ENCODE measurements at regions not wholly inside any gene's neighbourhood (a gene's known extent, or its start where the extent isn't known, plus 50 kb on each side); places are given as distances from the start of the nearest gene placed in this dataset.

DNA sequence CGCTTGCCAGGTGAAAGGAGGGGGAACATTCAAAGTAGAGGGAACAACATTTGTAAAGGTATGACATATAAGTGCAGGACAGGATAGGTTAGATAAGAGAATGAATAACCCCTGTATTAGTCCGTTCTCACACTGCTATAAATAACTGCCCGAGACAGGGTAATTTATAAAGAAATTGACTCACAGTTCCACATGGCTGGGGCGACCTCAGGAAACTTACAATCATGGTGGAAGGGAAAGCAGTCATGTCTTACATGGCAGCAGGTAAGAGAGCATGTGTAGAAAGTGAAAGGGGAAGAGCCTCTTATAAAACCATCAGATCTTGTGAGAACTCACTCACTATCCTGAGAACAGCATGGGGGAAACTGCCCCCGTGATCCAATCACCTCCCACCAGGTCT is 223.8 kb downstream of the SOX9 start:
- no peak for DNase-seq

DNA sequence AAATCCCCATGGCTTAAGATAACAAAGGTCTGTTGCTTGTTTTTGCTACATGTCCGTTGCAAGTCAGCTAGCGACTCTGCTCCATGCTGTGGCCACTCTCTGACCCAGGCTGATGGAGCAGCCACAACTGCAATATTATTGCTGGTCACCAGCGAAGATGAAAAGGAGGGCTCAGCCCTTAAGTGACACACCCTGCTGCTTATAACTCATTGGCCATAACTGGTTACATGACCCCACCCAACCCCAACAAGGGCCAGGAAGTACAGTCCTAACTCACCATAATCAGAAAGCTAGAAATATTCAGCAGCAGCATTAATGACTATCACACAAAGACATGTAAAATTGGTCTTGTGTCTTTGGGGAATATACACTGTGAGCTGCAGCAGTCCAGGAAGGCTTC is 224.3 kb downstream of the SOX9 start:
- DNase-seq: no peak

DNA sequence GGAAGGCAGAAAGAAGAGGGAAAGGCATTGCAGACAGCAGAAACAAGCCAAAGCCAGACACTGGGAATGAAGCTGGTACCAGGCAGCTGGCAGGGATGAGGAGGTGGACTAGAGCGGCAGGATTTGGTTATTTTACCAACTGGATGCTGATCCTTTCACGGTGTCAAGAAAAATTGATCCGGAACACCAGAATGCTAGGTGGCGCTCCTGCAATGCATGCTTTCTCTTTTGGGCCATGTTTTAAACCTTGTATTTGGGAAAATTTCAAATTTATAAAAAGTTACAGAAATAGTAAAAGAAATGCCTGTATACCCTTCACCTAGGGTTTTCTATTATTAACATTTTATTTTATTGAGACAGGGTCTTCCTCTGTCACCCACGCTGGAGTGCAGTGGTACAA is 224.7 kb downstream of the SOX9 start:
- DNase-seq: no peak

DNA sequence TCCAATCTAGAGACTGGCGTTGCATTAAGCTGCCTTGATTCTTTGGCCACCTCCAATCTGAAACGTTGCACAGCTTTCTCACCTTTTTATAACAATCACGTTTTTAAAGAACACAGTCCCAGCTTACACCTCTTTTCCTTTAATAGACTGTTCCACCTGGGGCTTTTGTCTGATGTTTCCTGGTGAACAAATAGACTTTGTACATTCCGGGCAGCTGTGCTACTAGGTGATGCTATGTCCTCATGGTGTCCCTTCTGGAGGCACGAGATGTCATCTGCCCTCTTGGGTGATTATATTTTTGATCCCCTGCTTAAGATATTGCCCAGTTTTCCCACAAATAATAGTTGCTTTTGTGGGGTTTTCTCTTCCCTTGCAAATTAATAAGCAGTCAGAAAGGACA is 225.5 kb downstream of the SOX9 start:
- no peak for DNase-seq

DNA sequence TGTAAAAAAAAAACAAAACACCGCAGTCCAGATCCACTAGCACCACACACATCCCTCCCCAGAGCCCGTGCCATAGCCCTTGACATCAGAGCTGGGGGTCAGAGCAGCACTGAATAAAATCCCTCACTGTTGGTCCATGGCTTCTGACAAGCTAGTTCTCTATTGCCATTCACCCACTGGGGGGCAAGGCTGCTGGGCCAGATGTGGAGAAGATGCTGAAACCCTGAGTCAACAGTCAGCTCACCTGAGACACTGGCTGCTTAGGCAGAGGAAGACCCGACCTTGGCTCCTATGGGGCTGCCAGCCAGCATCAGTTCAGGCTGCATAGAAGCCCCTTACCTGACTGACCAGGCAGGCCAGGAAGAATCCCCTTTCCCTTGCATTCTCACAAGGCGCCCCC is 228.2 kb downstream of the SOX9 start:
- no peak for DNase-seq

DNA sequence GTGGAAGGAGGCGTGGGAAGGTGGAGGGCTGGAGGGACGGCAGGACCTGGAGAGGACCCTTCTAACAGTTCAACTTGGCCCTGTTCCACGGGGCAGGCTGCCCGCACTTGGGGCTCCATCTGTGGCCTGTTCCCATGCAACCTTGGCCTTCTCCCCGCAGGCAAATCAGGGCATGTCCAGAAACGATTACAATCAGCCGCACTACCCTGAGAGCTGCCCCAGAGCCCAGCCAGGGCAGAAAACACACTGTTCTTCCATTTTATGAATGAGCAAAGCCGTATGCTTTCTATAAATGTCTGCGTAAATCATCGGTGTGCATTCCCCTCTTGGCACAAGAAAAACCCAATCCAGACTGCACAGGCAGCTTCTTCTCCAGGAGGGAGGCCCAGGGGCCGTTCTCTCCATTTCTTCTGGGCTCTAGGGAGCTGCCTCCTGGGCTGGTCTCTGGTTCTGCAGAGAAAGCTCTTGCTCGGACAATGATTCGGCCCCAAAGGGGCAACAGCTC is 228.7 kb downstream of the SOX9 start:
- DNase-seq: no peak

DNA sequence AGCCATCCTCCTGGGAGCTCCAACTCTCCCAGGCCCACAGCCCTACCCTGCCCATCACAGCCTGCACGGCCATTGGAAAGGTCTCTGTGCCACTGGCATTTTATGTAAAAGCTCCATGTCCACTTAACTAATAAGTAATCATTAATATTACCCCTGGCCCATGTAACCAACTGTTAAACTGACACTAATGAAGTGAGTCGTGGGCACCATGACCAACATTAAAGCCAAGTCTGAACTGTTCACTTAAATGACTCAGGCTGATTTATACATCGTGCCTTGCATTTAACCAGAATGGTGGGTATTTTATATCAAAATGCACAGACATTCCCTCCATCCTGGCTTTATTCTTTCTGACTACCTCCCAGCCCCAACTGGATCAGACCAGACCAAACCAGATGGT is 229.3 kb downstream of the SOX9 start:
- DNase-seq: no peak

DNA sequence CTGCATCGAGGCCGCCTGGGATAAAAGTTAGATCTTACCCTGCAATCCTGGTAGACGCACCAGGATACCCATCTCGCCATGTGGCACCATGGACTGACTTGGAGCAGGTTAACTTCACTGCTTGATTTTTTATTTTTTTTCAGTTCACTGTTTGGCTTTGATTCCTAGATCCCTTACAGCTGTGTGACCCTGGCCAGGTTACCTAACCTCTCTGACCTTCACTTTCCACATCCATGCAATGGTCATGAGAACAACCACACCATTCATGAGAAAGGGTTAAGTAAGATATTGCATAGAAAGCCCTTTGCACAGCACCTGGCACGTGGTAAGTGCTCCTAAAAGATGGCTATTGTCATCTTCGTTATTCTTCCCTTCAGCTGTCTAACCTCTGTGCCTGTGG is 230.5 kb downstream of the SOX9 start:
- DNase-seq: no peak

DNA sequence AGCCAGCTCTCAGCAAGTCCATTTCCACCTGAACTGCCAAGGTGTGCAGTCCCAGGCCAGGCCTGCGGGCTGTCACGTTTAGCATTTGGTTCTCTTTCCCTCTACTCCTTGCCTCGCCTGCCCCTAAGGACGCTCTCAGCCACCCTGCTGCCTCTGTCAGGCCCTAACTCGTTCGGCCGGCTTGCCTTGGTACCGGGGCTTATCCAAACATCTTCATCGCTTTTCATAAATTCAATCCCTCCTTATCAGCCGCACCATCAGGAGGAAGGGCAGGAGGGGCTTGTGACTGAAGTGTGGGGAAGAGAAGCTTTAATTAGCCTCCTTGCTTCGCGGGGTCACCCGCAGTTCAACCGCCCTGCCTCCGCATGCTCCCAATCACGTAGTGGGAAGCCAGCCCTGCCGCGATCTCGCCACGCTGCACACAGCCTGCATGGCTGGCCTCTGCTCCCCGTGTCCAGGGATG is 231.1 kb downstream of the SOX9 start:
- DNase-seq: no peak

DNA sequence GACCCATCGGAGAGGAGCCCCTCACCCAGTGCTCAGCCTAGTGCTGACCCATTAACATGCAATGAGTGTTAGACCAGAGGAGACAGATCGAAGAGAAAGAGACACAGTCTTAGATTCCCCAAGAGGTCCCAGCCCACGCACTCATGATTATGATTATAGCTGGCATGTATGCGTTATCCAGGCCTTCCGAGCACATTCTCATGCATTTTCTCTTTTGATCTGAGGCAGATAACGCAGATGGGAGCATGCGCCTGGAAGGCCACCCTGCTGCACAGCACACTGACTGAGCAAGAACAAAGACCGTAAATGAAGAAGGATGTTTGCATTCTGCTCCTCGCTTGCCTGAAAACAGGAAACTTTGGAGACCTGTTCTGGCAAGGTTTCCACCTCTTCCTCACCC is 232.7 kb downstream of the SOX9 start:
- no peak for DNase-seq

DNA sequence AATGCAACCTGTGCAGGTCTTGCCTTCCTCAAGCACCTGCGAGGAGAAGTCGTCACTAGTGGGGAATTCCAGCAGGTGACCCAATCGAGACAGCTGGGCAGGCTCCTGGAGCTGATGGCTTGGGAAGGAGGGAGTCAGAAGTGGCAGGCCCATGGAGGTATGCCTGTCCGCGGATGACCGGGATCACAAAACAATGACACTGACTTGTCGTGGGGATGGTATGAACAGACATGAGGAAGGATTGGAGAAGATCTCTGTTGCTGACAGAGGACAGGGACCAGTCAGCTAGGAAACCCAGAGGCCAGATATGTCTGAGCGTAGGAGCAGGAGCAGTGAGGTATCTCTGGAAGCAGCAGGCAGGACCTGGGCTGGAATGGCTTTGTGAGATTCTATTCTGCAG is 233.3 kb downstream of the SOX9 start:
- no peak for DNase-seq

DNA sequence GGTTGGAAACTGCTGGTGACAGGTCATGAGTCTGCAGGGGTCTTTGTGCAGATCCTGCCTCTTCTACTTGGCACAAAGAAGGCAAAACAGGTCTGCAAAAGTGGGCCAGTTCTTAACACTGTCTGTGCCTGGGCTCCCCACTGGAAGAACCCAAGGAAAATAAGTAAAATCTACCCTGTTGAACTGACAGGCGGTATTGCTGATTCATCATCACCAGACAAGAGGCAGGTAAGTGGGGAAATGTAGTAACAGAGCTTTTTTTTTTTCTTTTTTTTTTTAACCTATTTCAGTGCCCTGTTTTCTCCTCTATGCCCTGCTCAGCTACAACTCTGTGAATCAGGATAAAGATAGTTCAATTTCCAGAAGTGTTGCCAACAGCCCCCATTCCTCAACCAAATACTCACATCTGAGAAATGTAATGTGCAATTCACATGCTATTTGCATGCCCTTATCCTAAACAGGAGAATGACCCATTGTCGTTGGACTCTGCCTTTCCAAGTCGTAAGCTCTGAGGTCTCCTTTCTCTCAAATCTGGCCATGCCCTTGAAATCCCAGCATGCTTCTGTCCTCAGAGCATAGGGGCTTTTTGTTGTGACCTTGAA is 237.0 kb downstream of the SOX9 start:
- DNase-seq: no peak

DNA sequence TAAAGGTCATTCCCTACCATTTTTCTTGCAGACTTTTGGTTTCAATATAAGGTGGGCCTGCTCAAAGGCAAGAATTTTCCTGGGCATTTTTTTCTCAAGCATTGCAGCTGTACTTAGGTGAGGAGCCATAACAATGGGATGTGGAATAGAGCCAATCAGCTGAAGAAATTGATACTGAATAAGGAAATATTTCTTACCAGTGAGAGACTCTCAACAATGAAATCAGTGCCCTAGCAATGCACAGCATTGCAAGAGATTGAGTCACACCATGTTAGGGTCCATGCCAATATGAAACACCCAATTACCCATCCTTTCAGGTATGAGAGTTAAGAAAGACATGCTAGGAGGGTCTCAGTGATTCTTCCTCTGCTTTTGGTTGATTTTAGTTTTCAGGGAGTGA is 237.6 kb downstream of the SOX9 start:
- no peak for DNase-seq

DNA sequence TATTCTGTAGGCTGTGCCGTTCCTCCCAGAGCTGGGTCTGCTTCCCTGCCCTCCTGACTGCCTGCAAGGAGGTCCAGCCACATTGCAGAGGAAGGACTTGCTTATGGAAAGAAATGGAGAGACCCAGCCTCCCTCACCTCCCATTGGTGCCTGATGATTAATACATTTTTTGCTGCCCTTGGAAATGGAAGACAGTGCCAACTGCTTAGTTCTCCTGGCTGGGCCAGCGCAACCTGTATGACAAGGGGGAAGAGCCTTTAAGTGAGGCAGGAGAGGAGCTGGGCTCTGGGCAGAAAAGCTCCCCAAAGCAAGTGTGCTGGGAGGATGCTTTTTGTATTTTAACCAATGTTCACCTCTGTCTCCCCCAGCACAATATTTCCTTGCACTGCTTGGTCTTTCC is 238.5 kb downstream of the SOX9 start:
- no peak for DNase-seq

DNA sequence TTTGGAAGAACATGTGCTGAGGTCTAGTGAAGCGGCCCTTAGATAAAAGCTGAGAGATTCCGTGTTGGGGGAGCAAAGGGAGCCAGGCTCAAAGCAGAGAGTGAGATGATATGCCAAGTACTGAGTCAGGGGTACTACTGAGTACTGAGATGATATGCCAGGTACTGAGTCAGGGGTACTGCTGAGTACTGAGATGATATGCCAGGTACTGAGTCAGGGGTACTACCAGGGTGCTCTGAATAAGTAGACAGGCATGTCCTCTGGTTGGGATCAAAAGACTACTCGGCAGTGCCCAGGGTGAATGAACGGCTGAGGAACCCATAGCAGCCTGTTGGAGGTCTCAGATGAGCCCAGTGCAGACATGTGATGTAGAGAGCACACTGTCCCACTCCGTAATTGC is 239.0 kb downstream of the SOX9 start:
- DNase-seq: no peak

DNA sequence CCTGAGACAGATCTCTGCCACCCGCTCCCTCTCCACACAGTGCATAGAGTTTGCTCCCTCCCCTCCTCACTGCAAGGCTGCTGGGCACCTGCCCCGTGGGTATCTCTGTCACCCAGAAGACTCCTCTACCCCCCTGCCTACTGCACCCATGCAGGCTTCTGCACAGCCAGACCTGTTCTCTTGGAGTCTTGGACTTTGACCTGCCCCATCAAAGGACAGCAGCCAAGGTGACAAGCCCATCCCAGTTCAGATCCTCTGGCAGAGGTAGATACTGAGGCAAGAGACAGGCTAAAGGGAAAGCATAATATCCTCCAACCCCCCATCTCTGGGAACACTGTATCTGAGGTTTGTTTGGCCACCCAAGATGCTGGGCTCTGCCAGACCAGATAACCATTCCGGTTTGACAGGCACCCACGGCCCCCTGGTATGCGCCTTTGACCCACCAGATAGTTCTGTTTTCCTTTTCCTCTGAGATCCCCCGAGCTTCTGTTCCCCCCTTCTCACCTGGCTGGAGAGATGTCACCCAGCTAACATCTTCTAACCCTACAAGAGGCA is 239.6 kb downstream of the SOX9 start:
- DNase-seq: no peak

DNA sequence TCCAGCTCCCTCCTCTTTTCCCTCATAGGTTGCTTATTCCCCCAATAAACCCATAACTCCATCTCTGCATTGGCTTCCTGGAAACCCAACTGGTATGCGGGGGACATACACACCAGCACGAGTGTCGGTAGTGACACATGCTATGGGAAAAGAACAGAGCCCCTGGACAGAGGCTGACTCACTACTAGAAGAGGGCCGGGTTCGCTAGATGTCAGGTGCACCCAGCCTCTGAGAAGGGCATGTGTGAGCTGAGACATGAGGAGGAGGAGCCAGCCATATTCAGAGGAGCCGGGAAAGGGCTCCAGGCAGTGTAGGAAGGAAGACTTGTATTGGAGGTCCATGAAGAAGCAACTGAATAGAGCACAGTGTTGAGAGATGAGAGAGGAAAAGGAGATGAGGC is 241.1 kb downstream of the SOX9 start:
- no peak for DNase-seq

DNA sequence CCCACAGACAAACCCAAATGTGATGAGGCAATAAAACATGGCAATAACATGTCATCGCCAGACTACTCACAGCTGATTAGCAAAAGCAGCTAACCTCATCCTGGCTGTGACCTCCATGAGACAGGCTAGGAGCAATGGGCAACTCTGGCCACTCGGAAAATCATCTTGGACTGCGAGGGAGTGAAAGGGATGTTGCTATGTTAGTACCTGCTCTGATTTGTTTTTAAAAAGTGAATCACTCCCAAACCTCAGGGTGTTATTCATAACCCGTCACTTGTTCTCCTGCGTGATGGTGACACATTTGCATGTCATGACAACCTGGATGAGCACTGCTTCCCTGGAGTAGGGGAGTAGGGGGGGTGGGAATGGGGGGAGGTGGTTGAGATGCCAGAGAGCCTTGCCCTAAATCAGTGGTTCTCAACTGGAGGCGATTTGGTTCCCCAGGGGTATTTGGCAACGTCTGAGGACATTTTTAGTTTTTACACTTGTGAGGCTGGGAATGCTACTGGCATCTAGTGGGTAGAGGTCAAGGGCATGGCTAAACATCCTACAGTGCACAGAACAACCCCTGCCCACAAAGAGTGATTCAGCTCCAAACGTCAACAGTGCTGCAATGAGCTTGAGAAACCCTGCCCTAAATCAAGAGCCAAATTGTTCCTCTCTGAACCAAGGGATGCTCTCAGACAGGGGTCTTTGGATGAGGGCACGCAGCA is 241.7 kb downstream of the SOX9 start:
- DNase-seq: no peak

DNA sequence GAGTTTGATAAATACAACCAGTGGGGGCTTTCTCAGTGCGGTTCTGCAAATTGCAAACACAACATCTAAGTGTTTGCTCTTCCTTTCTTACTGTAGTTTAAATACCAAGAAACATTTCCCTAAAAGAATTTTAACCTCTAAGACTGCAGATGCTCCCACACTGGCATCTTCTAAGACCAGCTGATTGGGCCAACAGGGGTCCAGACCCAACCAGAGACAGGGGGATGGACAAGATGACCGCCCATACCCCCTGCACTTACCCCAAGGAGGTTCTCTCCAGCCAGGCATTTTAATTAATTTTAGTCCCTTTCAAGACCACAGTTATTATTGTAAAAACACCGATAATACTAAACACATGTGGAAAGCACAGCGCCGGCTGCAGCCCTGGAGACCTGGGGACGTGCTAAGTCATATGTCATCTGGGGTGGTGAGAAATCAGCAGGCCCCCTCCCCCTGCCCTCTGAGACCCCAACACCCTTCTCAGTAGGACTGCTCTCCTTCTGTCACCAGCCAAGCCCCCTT is 242.3 kb downstream of the SOX9 start:
- DNase-seq: no peak

DNA sequence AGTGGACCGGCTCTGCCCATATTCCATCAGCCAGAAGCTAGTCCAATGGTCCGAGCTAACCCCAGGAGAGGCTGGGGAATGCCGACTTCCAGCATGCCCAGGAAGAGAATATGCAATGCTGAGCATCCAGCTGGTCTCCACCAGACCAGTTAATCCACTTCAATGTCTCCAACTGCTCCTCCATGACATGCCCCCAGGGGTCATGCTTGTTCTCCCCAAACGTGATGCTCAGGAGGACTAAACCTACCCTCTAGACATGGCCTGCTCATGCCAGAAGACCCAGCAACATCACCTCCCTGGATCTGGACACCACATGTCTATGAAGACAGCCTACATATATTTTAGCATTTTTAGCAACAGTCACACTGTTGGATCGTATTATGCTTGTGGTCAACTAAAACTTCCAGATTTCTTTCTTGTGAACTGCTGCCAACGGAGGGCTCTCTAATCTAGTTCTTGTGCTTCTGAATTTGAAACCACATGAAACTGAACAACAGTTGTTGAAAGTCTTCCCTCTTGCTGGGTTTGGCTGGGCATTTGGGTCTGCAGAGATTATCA is 245.1 kb downstream of the SOX9 start:
- no peak for DNase-seq

DNA sequence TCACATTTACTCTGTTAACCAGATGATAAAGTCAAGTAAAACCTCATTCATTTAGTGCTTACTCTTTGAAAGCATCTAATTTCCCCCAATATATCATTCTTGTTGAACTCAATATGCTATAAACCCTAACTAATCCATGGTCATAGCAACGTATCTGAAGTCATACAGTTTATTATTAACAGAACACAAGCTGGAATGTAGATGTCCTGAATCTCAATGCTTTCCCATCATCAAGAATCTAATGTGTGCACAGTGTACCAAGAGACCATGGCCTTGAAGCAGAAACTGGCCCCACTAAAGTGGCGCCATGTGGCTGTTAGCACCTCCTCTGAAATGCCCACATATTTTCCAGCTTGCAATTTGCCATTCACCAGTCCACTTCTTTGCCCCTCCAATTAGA is 245.8 kb downstream of the SOX9 start:
- DNase-seq: no peak

DNA sequence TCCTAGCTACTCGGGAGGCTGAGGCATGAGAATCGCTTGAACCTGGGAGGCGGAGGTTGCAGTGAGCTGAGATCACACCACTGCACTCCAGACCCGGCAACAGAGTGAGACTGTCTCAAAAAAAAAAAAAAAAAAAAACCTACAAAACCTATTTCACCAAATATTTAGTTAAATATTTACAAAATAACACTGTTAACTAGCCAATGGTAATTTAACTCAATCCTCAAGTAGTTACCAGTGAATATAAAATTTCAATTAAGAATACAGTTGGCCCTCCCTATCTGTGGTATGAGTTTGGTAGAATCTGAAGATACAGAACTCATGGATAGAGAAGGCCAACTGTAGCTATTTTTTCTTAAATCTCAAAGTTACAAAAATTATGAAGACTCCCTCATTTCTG is 247.4 kb downstream of the SOX9 start:
- no peak for DNase-seq

DNA sequence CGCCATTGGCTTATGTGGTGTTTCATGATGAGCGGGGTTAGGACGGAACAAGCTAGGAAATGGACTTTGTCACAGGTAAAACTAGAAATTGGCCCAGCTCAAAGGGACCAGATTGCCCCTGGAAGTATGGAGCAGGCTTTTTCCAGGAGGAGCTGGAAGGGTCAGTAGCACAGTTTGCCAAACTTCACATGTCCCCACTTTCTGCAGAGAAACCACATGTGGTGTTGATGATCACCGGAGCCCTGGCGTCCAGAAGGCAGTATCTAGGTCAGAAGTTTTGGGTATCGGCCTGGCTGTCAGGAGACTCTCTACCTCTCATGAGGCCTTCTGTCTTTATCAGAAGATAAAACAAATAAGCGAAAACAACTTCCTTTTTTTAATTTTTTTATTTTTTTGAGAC is 248.5 kb downstream of the SOX9 start:
- no peak for DNase-seq

DNA sequence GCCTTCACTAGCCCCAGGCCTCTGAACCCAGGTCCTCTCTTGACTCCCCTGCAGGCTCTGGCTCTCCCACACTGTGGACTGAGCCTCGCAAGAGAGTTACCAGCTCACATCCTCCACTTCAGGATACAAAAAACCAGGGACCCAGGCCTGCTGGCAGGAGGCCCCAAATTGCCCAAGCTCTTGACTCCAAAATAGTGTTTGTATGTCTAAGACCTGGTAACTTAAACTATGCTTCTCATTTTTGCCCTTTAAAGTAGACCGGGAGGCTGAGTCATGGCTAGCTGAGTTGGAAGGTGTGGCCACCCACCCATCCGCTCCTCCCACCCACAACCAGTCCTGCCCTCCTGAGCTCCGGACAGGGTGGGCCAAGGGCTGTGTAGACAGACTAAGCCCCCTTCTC is 250.0 kb downstream of the SOX9 start:
- DNase-seq: no peak

All from NCI-H1436 treated with DMSO at 0.1 percent for 48 hours (cell line).